ENCODE measurements at regions not wholly inside any gene's neighbourhood (a gene's known extent, or its start where the extent isn't known, plus 50 kb on each side); places are given as distances from the start of the nearest gene placed in this dataset.

GRCh38 chr1:184241446-184241845, 145.4 kb upstream of the C1orf21 start:
- DNase-seq = no peak
- peak overlapping the region in 1 of 3 experiments; percentile 1; a peak in 1 of 7 replicates for H3K27ac Mint-ChIP-seq
- Histone ChIP-seq H3K4me2 (ENCODE audit: insufficient read depth, insufficient read length, low read length) (no peak overlapping the region), H2AFZ (ENCODE audit: low read length) (no peak overlapping the region), H3K79me2 (ENCODE audit: insufficient read depth, low read length) (no peaks in the 10 kb centered on the region), H3K79me1 (ENCODE audit: insufficient read depth, low read depth, low read length, poor library complexity, severe bottlenecking) (no peaks in the 10 kb centered on the region), H3K27ac (ENCODE audit: insufficient read length, low read depth, low read length) (no peak overlapping the region), H3K27me3 (ENCODE audit: insufficient read depth, low read length) (no peaks in the 10 kb centered on the region), H3K23ac (ENCODE audit: insufficient read length, low read depth, low read length) (no peak overlapping the region), H4K20me1 (ENCODE audit: control insufficient read depth, insufficient read depth, insufficient read length) (no peaks in the 10 kb centered on the region), H3K18ac (ENCODE audit: insufficient read length, low read depth, low read length) (no peak overlapping the region), H3K9ac (ENCODE audit: extremely low read depth, insufficient read length, low read length) (no peak overlapping the region), H4K8ac (replicated peaks; ENCODE audit: insufficient read length, low read depth, low read length) (no peak overlapping the region), H3K4me1 (ENCODE audit: insufficient read depth, low read length) (no peaks in the 10 kb centered on the region), H3K56ac (ENCODE audit: insufficient read length, low read depth, low read length) (no peak overlapping the region), H2BK5ac (ENCODE audit: insufficient read length, low read length) (no peak overlapping the region), H3K14ac (ENCODE audit: insufficient read depth, low read length) (no peak overlapping the region), H4K5ac (ENCODE audit: insufficient read length, low read depth, low read length) (no peak overlapping the region), H3T11ph (ENCODE audit: low read length) (no peak overlapping the region), H2BK12ac (ENCODE audit: insufficient read length, low read depth, low read length) (no peak overlapping the region), H4K91ac (ENCODE audit: insufficient read length, low read depth, low read length) (no peak overlapping the region), H2BK15ac (ENCODE audit: low read depth, low read length) (no peak overlapping the region), H2BK20ac (ENCODE audit: low read depth, low read length, poor library complexity, severe bottlenecking) (no peak overlapping the region), H3K9me3 (ENCODE audit: control insufficient read depth, low read depth, low read length) (no peaks in the 10 kb centered on the region), H2BK120ac (ENCODE audit: low read depth, low read length, poor library complexity, severe bottlenecking) (no peak overlapping the region), H3K23me2 (ENCODE audit: insufficient read length, low read depth, low read length, poor library complexity, severe bottlenecking) (no peaks in the 10 kb centered on the region), H3K4ac (ENCODE audit: low read depth, low read length) (no peak overlapping the region), H2AK5ac (ENCODE audit: insufficient read length, low read length) (no peak overlapping the region)
- no peaks in the 10 kb centered on the region for H3K36me3 Mint-ChIP-seq (ENCODE audit: insufficient read depth in 1 of 3, low read depth in 3 of 3)
- H3K27me3 Mint-ChIP-seq (ENCODE audit: low read depth) = no peaks in the 10 kb centered on the region
- TF ChIP-seq CTCF (conservative IDR thresholded peaks at IDR 0.05) = no peak
- H3K9me3 Mint-ChIP-seq = no peaks in the 10 kb centered on the region
- no CpG with 5 or more reads among the region's 2 CpGs for WGBS (ENCODE audit: extremely low coverage, insufficient read length, low lambda C conversion rate)
- H3K4me3 Mint-ChIP-seq = no peak overlapping the region
- H3K4me1 Mint-ChIP-seq = peaks cover 0 to 4% of the 10 kb centered on the region in 2 experiments; a peak in 1 of 4 replicates
